ENCODE measurements at regions not wholly inside any gene's neighbourhood (a gene's known extent, or its start where the extent isn't known, plus 50 kb on each side); places are given as distances from the start of the nearest gene placed in this dataset.

DNA sequence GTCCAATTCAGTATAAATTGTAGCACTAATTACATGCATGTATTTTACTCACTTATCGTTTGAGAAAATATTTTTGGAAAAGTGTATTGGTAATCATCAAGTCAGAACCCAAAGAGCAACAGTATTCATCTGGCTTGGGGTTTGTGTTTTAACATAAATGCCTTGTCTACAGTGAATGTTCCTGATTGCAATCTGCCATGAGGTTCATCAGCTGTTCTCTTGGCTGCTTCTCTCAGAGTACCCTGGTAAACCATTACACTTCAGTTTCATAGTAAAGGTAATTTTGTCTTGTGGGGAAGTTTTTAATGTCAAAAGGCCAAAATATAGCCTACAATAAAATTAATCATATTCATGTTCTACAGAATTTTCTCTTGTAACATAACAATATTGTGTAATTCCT lies 150.3 kb downstream of the IFI44 start:
- ChIA-PET POLR2A (no interaction called here), CTCF (no interaction called here)
- DNase-seq (ENCODE audit: low read depth): no peak
- no peak overlapping the region for H3K4me3 ChIP-seq (ENCODE audit: low read depth, low read length)
- TF ChIP-seq, protein P1, sequence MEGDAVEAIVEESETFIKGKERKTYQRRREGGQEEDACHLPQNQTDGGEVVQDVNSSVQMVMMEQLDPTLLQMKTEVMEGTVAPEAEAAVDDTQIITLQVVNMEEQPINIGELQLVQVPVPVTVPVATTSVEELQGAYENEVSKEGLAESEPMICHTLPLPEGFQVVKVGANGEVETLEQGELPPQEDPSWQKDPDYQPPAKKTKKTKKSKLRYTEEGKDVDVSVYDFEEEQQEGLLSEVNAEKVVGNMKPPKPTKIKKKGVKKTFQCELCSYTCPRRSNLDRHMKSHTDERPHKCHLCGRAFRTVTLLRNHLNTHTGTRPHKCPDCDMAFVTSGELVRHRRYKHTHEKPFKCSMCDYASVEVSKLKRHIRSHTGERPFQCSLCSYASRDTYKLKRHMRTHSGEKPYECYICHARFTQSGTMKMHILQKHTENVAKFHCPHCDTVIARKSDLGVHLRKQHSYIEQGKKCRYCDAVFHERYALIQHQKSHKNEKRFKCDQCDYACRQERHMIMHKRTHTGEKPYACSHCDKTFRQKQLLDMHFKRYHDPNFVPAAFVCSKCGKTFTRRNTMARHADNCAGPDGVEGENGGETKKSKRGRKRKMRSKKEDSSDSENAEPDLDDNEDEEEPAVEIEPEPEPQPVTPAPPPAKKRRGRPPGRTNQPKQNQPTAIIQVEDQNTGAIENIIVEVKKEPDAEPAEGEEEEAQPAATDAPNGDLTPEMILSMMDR (IDR thresholded peaks at IDR 0.05; ENCODE audit: insufficient read depth, low read depth, low read length): no peak
- no peaks in the 10 kb centered on the region for H3K27me3 ChIP-seq (ENCODE audit: control insufficient read depth, insufficient read depth, low read length)
- no peaks in the 10 kb centered on the region for H3K36me3 ChIP-seq (ENCODE audit: control insufficient read depth, insufficient read depth, low read length)

DNA sequence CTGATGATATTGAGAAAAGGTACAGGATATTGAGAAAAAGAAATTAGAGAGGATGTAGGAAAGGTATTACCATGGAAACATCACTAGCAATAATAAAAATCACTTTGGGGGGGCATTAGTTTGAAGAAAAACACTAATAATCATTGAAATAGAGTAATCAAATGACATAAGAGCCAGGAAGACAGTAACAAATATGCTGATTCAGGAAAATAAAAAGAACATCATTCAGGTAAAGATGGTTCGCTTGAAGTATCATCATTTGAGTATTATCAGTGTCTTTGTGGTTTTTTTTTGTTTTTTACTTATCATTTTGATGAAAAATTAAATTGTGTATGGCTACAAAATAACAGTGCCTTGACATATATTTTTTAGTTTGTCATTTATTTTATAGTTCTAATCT lies 164.5 kb downstream of the IFI44 start:
- Histone ChIP-seq H3K4me3 (ENCODE audit: low read depth, low read length) (no peak overlapping the region), H3K36me3 (ENCODE audit: control insufficient read depth, insufficient read depth, low read length) (no peaks in the 10 kb centered on the region), H3K27me3 (ENCODE audit: control insufficient read depth, insufficient read depth, low read length) (no peaks in the 10 kb centered on the region)
- DNase-seq (ENCODE audit: low read depth): no peak
- CTCF ChIA-PET: no interaction called here
- TF ChIP-seq, protein P1 (IDR thresholded peaks at IDR 0.05; ENCODE audit: insufficient read depth, low read depth, low read length): no peak
- POLR2A ChIA-PET: no interaction called here

DNA sequence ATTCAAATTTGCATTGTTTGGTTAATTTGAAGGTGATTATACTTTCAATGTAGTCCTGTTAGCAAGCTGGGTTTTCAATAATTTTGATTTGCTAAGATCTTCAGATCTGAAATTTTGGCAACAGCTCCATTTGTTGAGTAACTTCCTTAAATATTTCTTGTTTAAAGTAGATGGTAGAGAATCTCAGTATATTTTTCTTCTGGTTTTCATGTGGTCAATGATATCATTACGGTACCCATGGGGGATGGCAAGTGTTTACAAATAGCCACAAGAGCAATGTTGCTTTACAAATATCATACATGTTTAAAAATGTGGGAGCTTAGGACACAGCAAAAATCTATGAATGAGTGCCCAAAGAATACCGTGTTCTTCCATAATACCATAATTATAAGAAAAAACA lies 175.9 kb downstream of the IFI44 start:
- TF ChIP-seq, protein P1 (IDR thresholded peaks at IDR 0.05; ENCODE audit: insufficient read depth, low read depth, low read length): no peak
- Histone ChIP-seq H3K27me3 (ENCODE audit: control insufficient read depth, insufficient read depth, low read length) (no peaks in the 10 kb centered on the region), H3K36me3 (ENCODE audit: control insufficient read depth, insufficient read depth, low read length) (no peaks in the 10 kb centered on the region), H3K4me3 (ENCODE audit: low read depth, low read length) (no peak overlapping the region)
- ChIA-PET POLR2A (no interaction called here), CTCF (interaction anchor here (1.4 to 1.5 kb wide), 3 partner anchors 10 to 101 kb away, joined by 3 read pairs; no protein-coding TSS in a partner anchor)
- no peak for DNase-seq (ENCODE audit: low read depth)

DNA sequence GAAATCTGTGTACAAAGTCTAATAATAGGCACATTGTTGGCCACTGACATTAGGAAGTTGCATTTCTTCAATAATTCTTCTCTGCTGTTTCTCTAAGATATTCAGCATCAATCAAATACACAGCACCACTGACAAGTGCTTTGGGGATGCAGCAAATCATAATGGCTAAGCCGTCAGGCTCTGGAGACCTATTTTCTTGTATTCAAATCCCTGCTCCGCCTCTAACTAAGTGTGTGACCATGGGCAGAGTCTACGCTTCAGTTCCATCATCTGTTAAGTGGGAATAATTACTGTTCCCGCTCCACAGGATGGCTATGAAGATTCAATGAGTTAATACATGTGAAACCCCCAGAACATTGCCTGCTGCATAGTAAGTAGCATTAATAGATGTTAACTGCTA lies 176.9 kb downstream of the ADGRL4 start:
- ChIA-PET POLR2A (no interaction called here), CTCF (no interaction called here)
- DNase-seq (ENCODE audit: low read depth): no peak
- TF ChIP-seq, protein P1 (IDR thresholded peaks at IDR 0.05; ENCODE audit: insufficient read depth, low read depth, low read length): no peak
- Histone ChIP-seq H3K4me3 (ENCODE audit: low read depth, low read length) (no peak overlapping the region), H3K27me3 (ENCODE audit: control insufficient read depth, insufficient read depth, low read length) (no peaks in the 10 kb centered on the region), H3K36me3 (ENCODE audit: control insufficient read depth, insufficient read depth, low read length) (no peaks in the 10 kb centered on the region)

DNA sequence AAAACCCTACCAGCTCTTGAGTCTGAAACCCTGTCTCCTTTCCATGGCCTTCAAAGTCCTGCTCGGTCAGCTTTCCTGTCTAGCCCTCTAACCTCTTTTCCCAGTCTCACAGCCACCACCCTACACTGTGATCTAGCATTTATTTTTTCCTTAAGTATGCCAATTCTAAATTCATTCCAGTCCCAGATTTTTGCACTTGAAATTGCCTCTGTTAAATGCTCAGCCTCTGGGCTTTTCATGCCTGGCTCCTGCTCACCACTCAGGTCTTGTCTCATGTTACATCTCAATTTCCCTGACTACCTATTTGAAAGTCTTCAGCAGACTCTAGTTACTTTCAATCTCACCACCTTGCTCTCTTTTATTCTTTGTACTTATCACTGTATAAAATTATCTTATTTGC lies 176.2 kb downstream of the ADGRL4 start:
- no peaks in the 10 kb centered on the region for H3K36me3 ChIP-seq (ENCODE audit: control insufficient read depth, insufficient read depth, low read length)
- no peak overlapping the region for H3K4me3 ChIP-seq (ENCODE audit: low read depth, low read length)
- ChIA-PET POLR2A (no interaction called here), CTCF (no interaction called here)
- H3K27me3 ChIP-seq (ENCODE audit: control insufficient read depth, insufficient read depth, low read length): no peaks in the 10 kb centered on the region
- TF ChIP-seq, protein P1 (IDR thresholded peaks at IDR 0.05; ENCODE audit: insufficient read depth, low read depth, low read length): no peak
- no peak for DNase-seq (ENCODE audit: low read depth)

All from BJ (cell line).